Fibroblast of villous mesenchyme (primary cell): ENCODE measurements at regions not wholly inside any gene's neighbourhood (a gene's known extent, or its start where the extent isn't known, plus 50 kb on each side); places are given as distances from the start of the nearest gene placed in this dataset.

Experiments used
- DNase-seq: peaks from one replicate; pipeline ENCODE4 v3.0.0-alpha.2; 2010; ENCODE audit warnings: low read depth
- H3K4me3 ChIP-seq: 2 replicates; pipeline ENCODE4 v1.5.1; 2011; ENCODE audit warnings: low read depth, mild to moderate bottlenecking, low read length
- TF ChIP-seq, protein P1 (sequence below): IDR thresholded peaks from 2 replicates; pipeline ENCODE4 v1.5.1; 2012; ENCODE audit warnings: low read depth, mild to moderate bottlenecking, low read length; ENCODE audit not compliant: insufficient read depth

DNA sequence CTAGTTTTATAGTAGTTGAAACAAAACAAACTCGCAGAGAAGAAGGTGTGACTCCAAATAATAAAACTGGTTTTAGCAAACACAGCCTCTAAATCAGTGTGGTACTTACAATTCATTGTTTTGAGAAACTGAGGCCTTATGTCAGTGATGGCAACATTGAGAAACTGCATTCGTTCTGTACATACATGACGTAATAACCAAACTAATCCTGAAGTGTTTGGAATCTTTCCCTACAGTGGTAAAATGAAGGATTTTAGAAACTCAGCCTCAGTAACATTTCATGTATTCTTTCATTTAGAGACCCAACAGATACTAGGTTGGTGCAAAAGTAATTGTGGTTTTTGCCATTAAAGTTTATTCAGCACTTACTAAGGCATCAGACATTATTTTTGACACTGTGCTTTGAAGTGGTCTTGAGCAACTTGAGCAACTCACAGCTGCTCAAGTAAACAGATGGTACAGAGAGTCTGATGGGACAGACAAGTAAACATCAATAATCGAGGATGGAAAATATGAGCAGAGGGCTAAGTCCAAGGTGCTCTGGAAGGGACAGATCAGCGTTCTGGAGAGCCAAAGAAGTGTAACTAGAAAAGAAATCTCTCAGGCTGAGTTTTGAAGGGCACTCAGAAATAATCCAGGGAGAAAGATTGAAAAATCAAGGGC is 390.8 kb upstream of the BOD1L1 start:
- no peak overlapping the region for H3K4me3 ChIP-seq
- TF ChIP-seq, protein P1, sequence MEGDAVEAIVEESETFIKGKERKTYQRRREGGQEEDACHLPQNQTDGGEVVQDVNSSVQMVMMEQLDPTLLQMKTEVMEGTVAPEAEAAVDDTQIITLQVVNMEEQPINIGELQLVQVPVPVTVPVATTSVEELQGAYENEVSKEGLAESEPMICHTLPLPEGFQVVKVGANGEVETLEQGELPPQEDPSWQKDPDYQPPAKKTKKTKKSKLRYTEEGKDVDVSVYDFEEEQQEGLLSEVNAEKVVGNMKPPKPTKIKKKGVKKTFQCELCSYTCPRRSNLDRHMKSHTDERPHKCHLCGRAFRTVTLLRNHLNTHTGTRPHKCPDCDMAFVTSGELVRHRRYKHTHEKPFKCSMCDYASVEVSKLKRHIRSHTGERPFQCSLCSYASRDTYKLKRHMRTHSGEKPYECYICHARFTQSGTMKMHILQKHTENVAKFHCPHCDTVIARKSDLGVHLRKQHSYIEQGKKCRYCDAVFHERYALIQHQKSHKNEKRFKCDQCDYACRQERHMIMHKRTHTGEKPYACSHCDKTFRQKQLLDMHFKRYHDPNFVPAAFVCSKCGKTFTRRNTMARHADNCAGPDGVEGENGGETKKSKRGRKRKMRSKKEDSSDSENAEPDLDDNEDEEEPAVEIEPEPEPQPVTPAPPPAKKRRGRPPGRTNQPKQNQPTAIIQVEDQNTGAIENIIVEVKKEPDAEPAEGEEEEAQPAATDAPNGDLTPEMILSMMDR: no peak
- DNase-seq: peak; percentile 73

GRCh38 chr4:14022456-14022855 is 394.9 kb upstream of the BOD1L1 start:
- TF ChIP-seq, protein P1: no peak
- DNase-seq: peak; percentile 16
- no peak overlapping the region for H3K4me3 ChIP-seq

DNA sequence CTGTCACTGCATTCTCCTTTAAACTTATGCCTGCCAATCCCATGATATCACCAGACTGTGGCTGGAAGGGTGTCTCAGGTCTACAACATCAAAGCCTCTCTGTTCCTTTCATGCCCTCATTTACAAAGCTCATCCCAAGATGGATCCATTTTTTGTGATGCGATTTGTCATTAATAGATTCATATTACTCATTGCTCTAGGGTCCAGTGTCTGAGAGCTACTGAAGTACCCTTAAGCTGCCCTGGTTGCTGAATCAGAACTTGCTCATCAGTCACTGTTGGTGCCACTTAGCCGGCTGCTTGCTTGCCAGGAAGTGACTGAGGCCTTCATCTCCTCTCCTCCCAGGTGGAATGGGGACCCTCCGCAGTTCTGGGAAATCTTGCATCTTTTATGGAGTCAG is 395.5 kb upstream of the BOD1L1 start:
- no peak overlapping the region for H3K4me3 ChIP-seq
- no peak for DNase-seq
- TF ChIP-seq, protein P1: no peak

DNA sequence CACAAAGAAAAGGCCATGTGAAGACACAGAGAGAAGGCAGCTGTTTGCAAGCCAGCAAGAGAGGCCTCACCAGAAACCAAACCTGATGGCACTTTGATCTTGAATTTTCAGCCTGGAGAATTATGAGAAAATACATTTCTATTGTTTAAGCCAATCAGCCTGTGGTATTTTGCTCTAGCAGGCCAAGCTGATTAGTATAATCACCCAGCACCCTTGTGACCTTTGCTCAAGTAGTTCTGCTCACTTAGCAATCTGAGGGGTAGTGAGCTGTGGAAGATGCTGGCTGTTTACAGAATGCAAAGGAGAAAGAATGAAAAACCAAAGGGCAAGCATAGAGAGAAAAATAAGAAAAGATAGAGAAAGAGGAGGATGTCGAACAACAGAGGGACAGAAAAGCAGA is 396.4 kb upstream of the BOD1L1 start:
- DNase-seq: no peak
- no peak overlapping the region for H3K4me3 ChIP-seq
- TF ChIP-seq, protein P1: no peak

GRCh38 chr4:14025111-14025510 is 397.6 kb upstream of the BOD1L1 start:
- TF ChIP-seq, protein P1: no peak
- H3K4me3 ChIP-seq: no peak overlapping the region
- DNase-seq: no peak

DNA sequence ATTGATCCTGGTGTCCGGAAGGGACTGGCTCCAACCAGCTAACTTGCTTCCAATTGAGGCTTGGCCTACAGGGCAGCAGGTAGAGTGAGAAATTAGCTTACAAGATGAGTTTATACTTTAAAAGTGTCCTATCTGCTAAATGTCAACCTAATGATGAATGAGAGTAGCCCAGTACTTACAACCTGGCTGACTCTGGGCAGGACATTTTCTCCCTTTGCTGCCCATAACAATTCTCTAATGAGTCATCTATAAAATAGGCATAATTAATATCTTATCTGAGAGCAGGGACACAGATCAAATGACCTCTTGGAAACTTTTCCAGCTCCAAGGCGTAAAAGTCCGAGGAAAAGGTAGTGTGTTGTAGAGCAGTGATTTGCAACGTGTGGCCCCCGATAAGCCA is 398.4 kb upstream of the BOD1L1 start:
- TF ChIP-seq, protein P1: no peak
- H3K4me3 ChIP-seq: no peak overlapping the region

DNA sequence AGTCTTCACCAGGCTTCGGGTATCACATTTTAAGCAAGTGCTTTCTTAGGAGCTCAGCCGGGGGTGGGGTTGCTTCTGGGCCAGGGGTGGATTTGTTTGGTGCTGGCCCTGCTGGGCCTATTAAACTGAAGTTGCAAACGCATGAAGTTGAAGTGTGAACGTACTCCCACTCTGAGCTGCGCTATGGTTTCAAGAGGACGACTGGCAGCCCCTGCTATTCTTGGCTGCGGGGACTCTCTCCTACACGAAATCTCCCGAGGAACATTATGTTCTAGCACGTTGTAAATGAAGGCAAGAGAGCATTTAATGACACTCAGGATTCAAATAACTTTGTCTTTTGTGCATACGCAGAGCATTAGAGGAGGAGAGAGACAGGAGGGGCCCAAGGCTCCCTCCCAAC is 401.3 kb upstream of the BOD1L1 start:
- no peak overlapping the region for H3K4me3 ChIP-seq
- DNase-seq: no peak
- TF ChIP-seq, protein P1: no peak

More for the DNA sequence above, 398.4 kb upstream of the BOD1L1 start:
- DNase-seq: no peak
